Posterior cingulate gyrus (tissue), 11 donors: ENCODE measurements at regions not wholly inside any gene's neighbourhood (a gene's known extent, or its start where the extent isn't known, plus 50 kb on each side); places are given as distances from the start of the nearest gene placed in this dataset.
A peak's percentile ranks its signal among the peaks of the same experiment; 100 is the strongest.

Experiments
- DNase-seq, 10 donors: peaks; one replicate each; pipeline versions ENCODE4 v3.0.0 to v3.0.0-alpha.2; 2020 to 2021; ENCODE audit warnings: mixed read lengths in 3 of 10
- intact Hi-C: fragments of 100-400 bp; cut with DNase I; formaldehyde crosslinking; loops from one replicate; pipeline ENCODE4 v1.15.1; 2023

DNA sequence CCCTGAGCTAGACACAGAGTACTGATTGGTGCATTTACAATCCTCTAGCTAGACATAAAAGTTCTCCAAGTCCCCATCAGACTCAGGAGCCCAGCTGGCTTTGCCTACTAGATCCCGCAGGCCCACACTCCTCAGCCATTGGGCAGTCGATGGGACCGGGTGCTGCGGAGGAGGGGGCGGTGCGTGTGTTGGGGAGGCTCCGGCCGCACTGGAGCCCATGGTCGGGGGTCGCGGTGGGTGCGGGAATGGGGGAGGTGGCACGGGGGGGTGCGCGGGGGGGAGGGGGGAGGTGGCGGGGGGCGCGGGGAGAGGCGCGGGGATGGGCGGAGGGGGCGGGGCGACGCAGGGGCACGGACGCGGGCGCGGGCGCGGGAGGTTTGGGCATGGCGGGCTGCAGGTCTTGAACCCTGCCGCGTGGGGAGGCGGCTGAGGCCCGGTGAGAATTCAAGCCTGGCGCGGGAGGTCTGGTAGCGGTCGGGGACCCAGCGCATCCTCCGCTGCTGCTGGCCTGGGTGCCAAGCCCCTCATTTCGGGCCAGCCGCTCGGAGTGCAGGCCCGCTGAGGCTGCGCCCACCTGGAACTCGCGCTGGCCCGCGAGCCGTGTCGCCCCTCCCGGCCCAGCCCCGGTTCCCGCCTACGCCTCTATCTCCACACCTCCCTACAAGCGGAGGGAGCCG, 674.1 kb downstream of the SLITRK5 start:
- DNase-seq = peak in 3 of 10 donors; percentile 62 to 84 (median 64)
- intact Hi-C loops = no loop called here

DNA sequence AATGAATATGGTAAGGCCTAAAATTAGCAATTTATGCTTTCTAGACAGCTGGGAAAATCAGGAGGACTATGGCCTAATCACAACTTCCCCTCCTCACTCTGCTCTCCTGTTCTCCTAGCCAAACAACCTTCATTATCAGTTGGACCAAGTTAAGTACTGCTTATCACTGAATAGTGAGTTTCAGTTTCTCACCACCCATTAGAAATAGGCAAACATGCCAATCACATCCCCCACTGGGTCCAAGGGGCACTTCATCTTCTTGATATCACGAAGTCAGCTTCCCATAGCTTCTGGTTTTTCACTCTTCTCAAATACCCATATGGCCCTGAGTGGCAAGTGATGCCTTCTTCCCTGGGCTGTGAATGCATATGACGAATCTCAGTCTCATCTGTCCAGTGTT, 689.6 kb downstream of the SLITRK5 start:
- no peak for DNase-seq
- intact Hi-C loops = no loop called here

- intact Hi-C loops = no loop called here
- DNase-seq = no peak
Measured at GRCh38 chr13:88369866-88370265, 698.7 kb downstream of the SLITRK5 start.

GRCh38 chr13:88376760-88377388, 705.7 kb downstream of the SLITRK5 start:
- DNase-seq = no peak
- intact Hi-C loops = no loop called here

- no peak for DNase-seq
- intact Hi-C loops = no loop called here
Measured at GRCh38 chr13:88377852-88378251, 706.7 kb downstream of the SLITRK5 start.

DNA sequence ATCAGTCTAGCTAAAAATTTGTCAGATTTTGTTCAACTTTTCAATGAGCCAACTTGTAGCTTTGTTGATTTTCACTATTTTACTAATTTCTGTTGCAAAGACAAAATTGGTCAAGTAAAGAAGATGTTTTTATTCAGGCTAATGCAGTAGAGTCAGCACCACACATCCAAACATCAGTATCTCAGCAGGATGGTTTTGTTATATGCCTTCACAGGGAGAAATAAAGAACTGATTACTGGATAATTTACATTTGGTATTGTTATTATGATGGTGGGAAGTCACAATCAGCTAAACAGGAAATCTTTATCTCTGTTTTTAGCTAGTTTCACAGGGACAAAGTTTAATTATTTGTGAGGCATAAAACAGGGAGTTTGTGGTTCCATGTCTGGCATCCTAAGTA, 713.4 kb downstream of the SLITRK5 start:
- intact Hi-C loops = no loop called here
- no peak for DNase-seq

GRCh38 chr13:88395804-88396203, 724.6 kb downstream of the SLITRK5 start:
- intact Hi-C loops = no loop called here
- no peak for DNase-seq

GRCh38 chr13:88411696-88412095, 740.5 kb downstream of the SLITRK5 start:
- DNase-seq = peak in 1 of 10 donors; percentile 3
- intact Hi-C loops = no loop called here

DNA sequence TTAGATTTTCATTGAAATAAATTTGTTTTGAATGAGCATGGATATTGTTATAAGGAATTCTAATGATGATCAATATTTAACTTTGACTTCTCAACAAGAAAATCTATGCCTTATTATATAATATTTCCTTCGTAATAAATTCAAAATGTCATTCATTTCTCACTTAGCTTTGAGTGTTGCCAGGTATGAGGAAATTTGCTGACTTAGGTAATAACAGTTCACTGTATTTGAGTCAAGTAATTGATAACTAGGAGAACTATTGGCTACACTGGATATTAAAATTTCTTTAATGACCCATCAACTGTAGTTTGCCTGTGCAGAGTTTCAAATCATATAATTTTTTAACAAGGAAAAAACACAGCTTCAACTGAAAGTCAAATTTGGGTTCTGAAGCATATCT, 746.6 kb downstream of the SLITRK5 start:
- intact Hi-C loops = no loop called here
- no peak for DNase-seq

DNA sequence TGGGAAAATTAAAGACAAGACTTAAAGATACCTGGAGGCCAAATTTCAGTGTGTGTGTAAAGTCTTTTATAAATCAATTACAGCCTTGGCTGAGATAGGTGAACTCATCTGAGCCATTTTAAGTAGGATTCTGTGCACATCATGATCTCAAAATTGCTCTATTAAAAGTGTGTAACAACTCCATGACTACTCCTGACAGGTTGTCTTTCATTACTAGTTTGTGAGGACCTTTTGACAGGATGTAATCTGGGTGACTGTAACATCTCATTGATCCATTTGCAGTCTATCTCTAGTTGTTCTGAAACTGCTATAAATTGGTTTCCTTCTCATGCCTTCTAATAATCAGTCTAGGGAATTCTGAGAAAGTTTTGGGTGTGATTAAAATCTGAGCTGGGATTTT, 753.3 kb downstream of the SLITRK5 start:
- DNase-seq = no peak
- intact Hi-C loops = no loop called here

- DNase-seq = no peak
- intact Hi-C loops = no loop called here
Measured at GRCh38 chr13:88426661-88427060, 755.5 kb downstream of the SLITRK5 start.

GRCh38 chr13:88429862-88430261, 758.7 kb downstream of the SLITRK5 start:
- intact Hi-C loops = no loop called here

DNA sequence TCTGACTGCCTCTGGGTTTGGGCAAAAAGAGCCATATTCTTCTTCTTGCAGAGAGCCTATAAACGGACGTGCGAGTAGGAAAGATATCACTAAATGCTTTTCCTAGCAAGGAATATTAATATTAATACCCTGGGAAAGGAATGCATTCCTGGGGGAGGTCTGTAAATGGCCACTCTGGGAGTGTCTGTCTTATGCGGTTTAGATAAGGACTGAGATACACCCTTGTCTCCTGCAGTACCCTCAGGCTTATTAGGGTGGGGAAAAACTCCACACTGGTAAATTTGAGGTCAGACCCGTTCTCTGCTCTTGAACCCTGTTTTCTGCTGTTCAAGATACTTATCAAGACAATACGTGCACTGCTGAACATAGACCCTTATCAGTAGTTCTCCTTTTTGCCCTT, 763.8 kb downstream of the SLITRK5 start:
- intact Hi-C loops = no loop called here
- DNase-seq = no peak

More at GRCh38 chr13:88429862-88430261, 758.7 kb downstream of the SLITRK5 start:
- no peak for DNase-seq

GRCh38 chr13:88436974-88437373, 765.8 kb downstream of the SLITRK5 start:
- intact Hi-C loops = no loop called here
- no peak for DNase-seq

DNA sequence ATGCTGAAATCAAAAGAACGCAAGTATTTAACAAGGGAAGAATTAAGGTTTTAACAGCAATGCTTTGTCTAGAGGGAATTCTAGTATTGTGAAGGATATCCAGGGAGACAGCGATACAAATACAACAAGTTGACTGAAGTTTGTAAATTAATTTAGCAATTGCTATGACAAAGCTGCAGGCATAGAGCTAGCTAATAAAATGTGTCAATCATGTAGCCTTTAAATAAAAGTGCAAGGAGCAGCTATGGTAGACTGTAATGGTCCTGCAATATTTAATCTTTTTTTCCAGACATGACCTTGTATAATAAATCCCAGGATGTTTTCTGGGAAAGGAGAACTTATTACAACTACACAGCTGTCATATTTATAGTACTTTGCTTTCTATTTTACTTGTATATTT, 779.3 kb downstream of the SLITRK5 start:
- no peak for DNase-seq
- intact Hi-C loops = no loop called here

GRCh38 chr13:88456151-88456550, 785.0 kb downstream of the SLITRK5 start:
- no peak for DNase-seq
- intact Hi-C loops = no loop called here

DNA sequence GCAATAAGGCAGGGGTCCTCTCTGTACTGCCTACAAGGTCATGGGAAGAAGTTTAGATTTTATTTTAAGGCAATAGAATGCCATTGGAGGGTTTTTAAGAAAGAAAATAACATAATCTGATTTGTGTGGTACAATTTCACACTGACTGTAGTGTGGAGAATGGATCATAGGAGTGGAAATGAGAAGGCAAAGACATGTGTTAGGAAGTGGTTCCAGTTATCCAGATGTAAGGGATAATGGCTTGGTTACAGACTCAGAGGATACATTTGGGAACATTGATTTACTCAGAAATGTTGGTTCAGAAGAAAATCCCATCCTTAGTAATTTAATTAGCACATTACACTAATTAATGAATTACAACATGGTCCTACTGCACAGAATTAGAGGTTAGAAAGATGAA, 788.2 kb downstream of the SLITRK5 start:
- intact Hi-C loops = no loop called here
- no peak for DNase-seq

GRCh38 chr13:88461272-88462009, 790.3 kb downstream of the SLITRK5 start:
- DNase-seq = no peak
- intact Hi-C loops = no loop called here

DNA sequence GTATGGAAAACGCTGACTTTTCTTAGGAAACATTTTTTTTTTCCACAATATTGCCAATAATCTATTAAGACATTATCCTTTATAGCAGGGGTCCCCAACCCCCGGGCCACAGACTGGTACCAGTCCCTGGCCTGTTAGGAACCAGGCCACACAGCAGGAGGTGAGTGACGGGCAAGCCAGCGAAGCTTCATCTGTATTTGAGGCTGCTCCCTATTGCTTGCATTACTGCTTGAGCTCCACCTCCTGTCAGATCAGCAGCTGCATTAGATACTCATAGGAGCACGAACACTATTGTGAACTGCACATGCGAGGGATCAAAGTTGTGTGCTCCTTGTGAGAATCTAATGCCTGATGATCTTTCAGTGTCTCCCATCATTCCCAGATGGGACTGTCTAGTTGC, 793.7 kb downstream of the SLITRK5 start:
- peak in 1 of 10 donors; percentile 65 for DNase-seq

GRCh38 chr13:88472316-88472715, 801.1 kb downstream of the SLITRK5 start:
- DNase-seq = no peak
- intact Hi-C loops = no loop called here

More for the DNA sequence above, 793.7 kb downstream of the SLITRK5 start:
- intact Hi-C loops = no loop called here

DNA sequence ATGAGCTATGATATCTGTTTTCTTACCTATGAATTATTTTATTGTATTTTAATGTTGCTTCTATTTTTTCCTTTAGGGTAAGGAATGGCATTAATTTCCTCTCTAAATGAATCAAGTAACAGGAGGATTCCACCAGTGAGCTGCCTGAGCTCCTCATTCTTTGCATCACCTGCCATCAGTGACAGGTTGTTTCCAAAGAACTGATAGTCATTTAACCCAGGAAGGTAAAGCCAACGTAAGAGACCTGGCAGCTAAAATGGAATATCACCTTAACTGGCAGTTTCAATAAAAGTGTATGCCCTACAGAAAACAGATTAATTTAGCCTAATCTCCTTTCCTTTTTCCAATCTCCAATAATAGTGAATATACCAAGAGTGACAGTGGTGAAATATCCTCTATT, 812.0 kb downstream of the SLITRK5 start:
- DNase-seq = no peak
- intact Hi-C loops = no loop called here

- DNase-seq = no peak
- intact Hi-C loops = no loop called here
Measured at GRCh38 chr13:88507909-88508308, 836.7 kb downstream of the SLITRK5 start.
